ENCODE measurements at regions not wholly inside any gene's neighbourhood (a gene's known extent, or its start where the extent isn't known, plus 50 kb on each side); places are given as distances from the start of the nearest gene placed in this dataset.

- ATAC-seq, result no peak
- Histone ChIP-seq H3K4me1 (ENCODE audit: control insufficient read depth in 1 of 2, insufficient read depth in 2 of 2, low read length in 2 of 2) (peaks cover 0 to 4% of the 10 kb centered on the region in 2 experiments; a peak in 1 of 4 replicates), H3K9me2 (ENCODE audit: insufficient read depth) (no peaks in the 10 kb centered on the region), H3K9ac (ENCODE audit: low read length) (no peak overlapping the region), H3K27ac (ENCODE audit: low read depth, low read length) (no peak overlapping the region), H2AFZ (ENCODE audit: low read depth, low read length, poor library complexity, severe bottlenecking) (no peak overlapping the region), H3K4me2 (ENCODE audit: low read length) (no peak overlapping the region), H3K27me3 (ENCODE audit: insufficient read depth, low read length) (no peaks in the 10 kb centered on the region), H3K4me3 (replicated peaks in 1 of 2; ENCODE audit: low read depth in 1 of 2, low read length in 2 of 2) (no peak overlapping the region), H4K20me1 (ENCODE audit: insufficient read depth) (no peaks in the 10 kb centered on the region), H3K9me3 (ENCODE audit: control insufficient read depth in 1 of 2, insufficient read depth in 1 of 2, low read depth in 1 of 2, low read length in 2 of 2) (no peaks in the 10 kb centered on the region), H3K36me3 (ENCODE audit: control insufficient read depth in 1 of 2, insufficient read depth in 2 of 2, low read length in 2 of 2) (no peaks in the 10 kb centered on the region), H3K79me2 (ENCODE audit: insufficient read depth, low read length) (no peaks in the 10 kb centered on the region)
- no peak for DNase-seq (ENCODE audit: low read depth, low spot score)
- CTCF ChIA-PET, result no interaction called here
- BruUV-seq (replicated peaks), result no TSS peak
- RAD21 ChIA-PET (ENCODE audit: low non-redundant PET in 1 of 2, low total read pairs in 2 of 2, uncharacterized antibody in 2 of 2, unreplicated experiment in 2 of 2), result no interaction called here
- no peak for TF ChIP-seq EGR1 (IDR thresholded peaks at IDR 0.05; ENCODE audit: low read depth)
- TF ChIP-seq EZH2phosphoT487 (IDR thresholded peaks at IDR 0.05; ENCODE audit: borderline replicate concordance), result no peak
- TF ChIP-seq JUND (IDR thresholded peaks at IDR 0.05), result no peak
- TF ChIP-seq POLR2A (IDR thresholded peaks at IDR 0.05; ENCODE audit: borderline replicate concordance, extremely low read depth, insufficient read depth, insufficient read length), result no peak
- no peak for TF ChIP-seq MAX (IDR thresholded peaks at IDR 0.05)
- no peak for TF ChIP-seq YY1 (IDR thresholded peaks at IDR 0.05; ENCODE audit: extremely low read depth, insufficient replicate concordance, low read depth, low read length)
- TF ChIP-seq CTCF (IDR thresholded peaks at IDR 0.05 in 2 of 3, conservative IDR thresholded peaks at IDR 0.05 in 1 of 3; ENCODE audit: borderline replicate concordance in 1 of 3, insufficient read depth in 1 of 3, low read depth in 2 of 3, low read length in 2 of 3), result no peak
- no peak for TF ChIP-seq TCF7L2 (IDR thresholded peaks at IDR 0.05; ENCODE audit: borderline replicate concordance, extremely low read depth, insufficient read depth, insufficient read length)
- TF ChIP-seq EZH2 (IDR thresholded peaks at IDR 0.05), result no peak
- intact Hi-C loops (cut with micrococcal nuclease), result no loop called here
- POLR2A ChIA-PET, result no interaction called here
Observed at GRCh38 chr7:106451171-106451570, 166.4 kb upstream of the NAMPT start.

Data from HCT116 (cell line).